Activated CD4-positive, alpha-beta T cell treated with anti-CD3 and anti-CD28 coated beads for 36 hours (primary cell): ENCODE measurements at regions not wholly inside any gene's neighbourhood (a gene's known extent, or its start where the extent isn't known, plus 50 kb on each side); places are given as distances from the start of the nearest gene placed in this dataset.

Experiments
- ATAC-seq: fragments of 200-7000 bp; cut with Tn5 transposase; one replicate; pipeline ENCODE4 v1.10.0; 2021; ENCODE audit warnings: mild to moderate bottlenecking, moderate library complexity
- CTCF ChIA-PET: fragments of 350-600 bp; sonication (Branson Sonifier 250); formaldehyde crosslinking; loops from one replicate; lab custom pipeline; 2021; ENCODE audit warnings: antibody characterized with exemption; lab: Charles Lee
- POLR2A ChIA-PET: fragments of 350-600 bp; sonication (Branson Sonifier 250); formaldehyde crosslinking; loops from one replicate; lab custom pipeline; 2021; ENCODE audit warnings: antibody characterized with exemption, inconsistent platforms; lab: Charles Lee
- DNase-seq: peaks from one replicate; pipeline ENCODE4 v3.0.0-alpha.2; 2020
- H3K27ac Mint-ChIP-seq: one replicate; pipeline ENCODE4 v1.8.0; 2021; ENCODE audit warnings: mixed read lengths
- H3K27me3 Mint-ChIP-seq: one replicate; pipeline ENCODE4 v1.8.0; 2021; ENCODE audit warnings: mixed read lengths
- H3K36me3 Mint-ChIP-seq: one replicate; pipeline ENCODE4 v1.8.0; 2021; ENCODE audit warnings: low read depth, mixed read lengths
- H3K4me1 Mint-ChIP-seq: one replicate; pipeline ENCODE4 v1.8.0; 2021; ENCODE audit warnings: mixed read lengths
- H3K4me3 Mint-ChIP-seq: one replicate; pipeline ENCODE4 v1.8.0; 2021; ENCODE audit warnings: mild to moderate bottlenecking, moderate library complexity, mixed read lengths
- H3K9me3 Mint-ChIP-seq: one replicate; pipeline ENCODE4 v1.8.0; 2021; ENCODE audit warnings: low read depth, mixed read lengths
- intact Hi-C, 2 experiments: fragments of 100-400 bp; cut with DNase I in 1 of 2; cut with micrococcal nuclease in 1 of 2; formaldehyde crosslinking; loops; one replicate each; pipeline versions ENCODE4 v1.14.2 to v1.15.1; 2022 to 2024; cut with DNase I, micrococcal nuclease

GRCh38 chr14:99065551-99065950 is 206.4 kb downstream of the BCL11B start:
- no peak overlapping the region for H3K27ac Mint-ChIP-seq
- no peak for ATAC-seq
- H3K4me3 Mint-ChIP-seq = no peak overlapping the region
- no peaks in the 10 kb centered on the region for H3K9me3 Mint-ChIP-seq
- POLR2A ChIA-PET = no interaction called here
- no peak for DNase-seq
- no peaks in the 10 kb centered on the region for H3K36me3 Mint-ChIP-seq
- no peaks in the 10 kb centered on the region for H3K27me3 Mint-ChIP-seq
- intact Hi-C loops = no loop called here
- peaks cover 4% of the 10 kb centered on the region for H3K4me1 Mint-ChIP-seq
- CTCF ChIA-PET = no interaction called here

GRCh38 chr14:99066378-99066777 is 205.6 kb downstream of the BCL11B start:
- intact Hi-C loops = no loop called here
- ChIA-PET CTCF (no interaction called here), POLR2A (no interaction called here)
- no peak for ATAC-seq
- DNase-seq = no peak
- Mint-ChIP-seq H3K4me3 (no peak overlapping the region), H3K27me3 (no peaks in the 10 kb centered on the region), H3K27ac (no peak overlapping the region), H3K36me3 (no peaks in the 10 kb centered on the region), H3K4me1 (peaks cover 4% of the 10 kb centered on the region), H3K9me3 (no peaks in the 10 kb centered on the region)

GRCh38 chr14:99067141-99067920 is 204.7 kb downstream of the BCL11B start:
- ChIA-PET POLR2A (no interaction called here), CTCF (no interaction called here)
- no peak for ATAC-seq

DNA sequence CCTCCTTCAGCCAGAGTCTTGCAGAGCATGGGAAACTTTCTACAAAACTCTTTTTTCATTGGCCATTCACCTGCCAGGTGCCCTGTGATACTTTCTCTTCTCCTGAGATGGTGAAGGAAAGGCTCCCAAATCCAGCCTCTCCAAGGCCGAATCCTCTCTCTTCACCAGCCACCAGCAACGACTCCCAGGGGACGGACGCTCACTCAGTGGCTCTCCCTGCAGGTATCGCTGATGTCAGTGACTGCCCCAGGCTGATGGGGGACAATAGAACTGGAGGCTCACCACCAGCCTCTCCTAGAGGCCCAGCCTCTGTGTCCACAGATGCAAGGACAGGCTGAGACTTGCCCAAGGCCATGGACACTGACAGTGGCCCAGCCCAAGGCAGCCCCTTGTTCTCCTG is 204.1 kb downstream of the BCL11B start:
- intact Hi-C loops = no loop called here
- Mint-ChIP-seq H3K36me3 (no peaks in the 10 kb centered on the region), H3K4me3 (no peak overlapping the region), H3K27me3 (no peaks in the 10 kb centered on the region), H3K9me3 (no peaks in the 10 kb centered on the region), H3K27ac (no peak overlapping the region), H3K4me1 (peaks cover 4% of the 10 kb centered on the region)
- CTCF ChIA-PET = no interaction called here
- POLR2A ChIA-PET = no interaction called here
- no peak for ATAC-seq
- DNase-seq = no peak

More at GRCh38 chr14:99067141-99067920, 204.7 kb downstream of the BCL11B start:
- Mint-ChIP-seq H3K4me3 (no peak overlapping the region), H3K36me3 (no peaks in the 10 kb centered on the region), H3K27ac (no peak overlapping the region), H3K27me3 (no peaks in the 10 kb centered on the region), H3K9me3 (no peaks in the 10 kb centered on the region), H3K4me1 (peaks cover 4% of the 10 kb centered on the region)
- DNase-seq = no peak
- intact Hi-C loops = no loop called here

GRCh38 chr14:99069946-99070345 is 202.1 kb downstream of the BCL11B start:
- intact Hi-C loops = no loop called here
- CTCF ChIA-PET = no interaction called here
- no peak for DNase-seq
- Mint-ChIP-seq H3K9me3 (no peaks in the 10 kb centered on the region), H3K4me1 (no peaks in the 10 kb centered on the region), H3K27ac (no peak overlapping the region), H3K4me3 (no peak overlapping the region), H3K27me3 (no peaks in the 10 kb centered on the region), H3K36me3 (no peaks in the 10 kb centered on the region)
- no peak for ATAC-seq
- POLR2A ChIA-PET = interaction anchor here (0.5 kb wide), 1 partner anchor 275 kb away, joined by 3 read pairs; no protein-coding TSS in a partner anchor

GRCh38 chr14:99072433-99072832 is 199.6 kb downstream of the BCL11B start:
- POLR2A ChIA-PET = no interaction called here
- ATAC-seq (no peak), DNase-seq (no peak)
- Mint-ChIP-seq H3K4me3 (no peak overlapping the region), H3K27me3 (no peaks in the 10 kb centered on the region), H3K9me3 (no peaks in the 10 kb centered on the region), H3K36me3 (no peaks in the 10 kb centered on the region), H3K4me1 (peaks cover 9% of the 10 kb centered on the region), H3K27ac (no peak overlapping the region)
- intact Hi-C loops = no loop called here
- CTCF ChIA-PET = no interaction called here

GRCh38 chr14:99072956-99073355 is 199.0 kb downstream of the BCL11B start:
- no peaks in the 10 kb centered on the region for H3K9me3 Mint-ChIP-seq
- ChIA-PET CTCF (no interaction called here), POLR2A (no interaction called here)
- H3K4me3 Mint-ChIP-seq = no peak overlapping the region
- intact Hi-C loops = no loop called here
- H3K27ac Mint-ChIP-seq = no peak overlapping the region
- ATAC-seq = no peak
- H3K36me3 Mint-ChIP-seq = no peaks in the 10 kb centered on the region
- peaks cover 9% of the 10 kb centered on the region for H3K4me1 Mint-ChIP-seq
- DNase-seq = no peak
- no peaks in the 10 kb centered on the region for H3K27me3 Mint-ChIP-seq

DNA sequence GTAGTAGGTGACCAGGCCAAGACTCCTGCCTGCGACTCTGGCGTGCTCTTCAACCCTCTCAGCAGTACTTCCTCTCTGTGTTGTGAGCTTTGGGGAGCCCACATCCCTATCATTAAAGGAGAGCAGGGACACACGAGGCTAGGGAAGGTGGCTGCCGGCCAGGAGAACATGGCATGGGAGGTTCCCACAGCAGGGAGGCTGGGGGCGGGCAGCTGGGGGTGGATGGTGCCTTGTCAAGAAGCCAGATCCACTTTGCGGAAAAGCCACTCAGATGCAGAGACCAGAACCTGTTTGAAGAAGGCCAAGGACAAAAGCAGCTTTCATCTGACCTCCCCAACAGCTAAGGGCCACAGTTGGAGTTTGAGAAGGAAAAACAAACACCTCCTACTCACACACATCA is 198.6 kb downstream of the BCL11B start:
- no peaks in the 10 kb centered on the region for H3K9me3 Mint-ChIP-seq
- H3K4me3 Mint-ChIP-seq = no peak overlapping the region
- no peaks in the 10 kb centered on the region for H3K27me3 Mint-ChIP-seq
- POLR2A ChIA-PET = no interaction called here
- H3K4me1 Mint-ChIP-seq = peaks cover 9% of the 10 kb centered on the region
- H3K36me3 Mint-ChIP-seq = no peaks in the 10 kb centered on the region
- DNase-seq = no peak
- no peak overlapping the region for H3K27ac Mint-ChIP-seq
- CTCF ChIA-PET = interaction anchor here (0.7 kb wide), 1 partner anchor 180 kb away, joined by 3 read pairs; no protein-coding TSS in a partner anchor
- ATAC-seq = no peak
- intact Hi-C loops = no loop called here

- no peak overlapping the region for H3K4me3 Mint-ChIP-seq
- no peak overlapping the region for H3K27ac Mint-ChIP-seq
- POLR2A ChIA-PET = interaction anchor here (0.6 kb wide), 1 partner anchor 122 kb away, joined by 3 read pairs; no protein-coding TSS in a partner anchor
- ATAC-seq = no peak
- peaks cover 1% of the 10 kb centered on the region for H3K9me3 Mint-ChIP-seq
- H3K4me1 Mint-ChIP-seq = peaks cover 9% of the 10 kb centered on the region
- intact Hi-C loops = no loop called here
- no peak for DNase-seq
- peaks cover 3% of the 10 kb centered on the region for H3K36me3 Mint-ChIP-seq
- no peaks in the 10 kb centered on the region for H3K27me3 Mint-ChIP-seq
- CTCF ChIA-PET = no interaction called here
These were observed 196.9 kb downstream of the BCL11B start for GRCh38 chr14:99075061-99075460.

GRCh38 chr14:99075771-99076375 is 196.1 kb downstream of the BCL11B start:
- Mint-ChIP-seq H3K4me1 (peaks cover 9% of the 10 kb centered on the region), H3K27ac (no peak overlapping the region), H3K27me3 (no peaks in the 10 kb centered on the region), H3K9me3 (peaks cover 8% of the 10 kb centered on the region), H3K36me3 (peaks cover 4% of the 10 kb centered on the region), H3K4me3 (no peak overlapping the region)
- ChIA-PET CTCF (interaction anchor here (0.8 kb wide), 1 partner anchor 321 kb away, joined by 3 read pairs; no protein-coding TSS in a partner anchor), POLR2A (no interaction called here)
- intact Hi-C loops = no loop called here
- ATAC-seq (no peak), DNase-seq (no peak)

GRCh38 chr14:99077076-99077843 is 194.7 kb downstream of the BCL11B start:
- CTCF ChIA-PET = no interaction called here

More at GRCh38 chr14:99077076-99077843, 194.7 kb downstream of the BCL11B start:
- Mint-ChIP-seq H3K9me3 (peaks cover 10% of the 10 kb centered on the region), H3K4me1 (peaks cover 9% of the 10 kb centered on the region), H3K27ac (no peak overlapping the region), H3K36me3 (peaks cover 8% of the 10 kb centered on the region), H3K27me3 (no peaks in the 10 kb centered on the region), H3K4me3 (no peak overlapping the region)
- POLR2A ChIA-PET = no interaction called here
- intact Hi-C loops = no loop called here
- ATAC-seq = peak; percentile 70
- no peak for DNase-seq
